Coronary artery (tissue), 2 donors: ENCODE measurements at regions not wholly inside any gene's neighbourhood (a gene's known extent, or its start where the extent isn't known, plus 50 kb on each side); places are given as distances from the start of the nearest gene placed in this dataset.

Source experiments
- DNase-seq: peaks from one replicate; pipeline ENCODE4 v3.0.0-alpha.2; 2017; ENCODE audit warnings: low spot score
- H3K27ac ChIP-seq, 2 donors: fragments of 200-600 bp; sonication (generic); one replicate each; pipeline ENCODE4 v1.5.1; 2016 to 2019
- H3K4me3 ChIP-seq: fragments of 200-600 bp; sonication (generic); 2 replicates; pipeline ENCODE4 v1.5.1; 2016; ENCODE audit warnings: mild to moderate bottlenecking, moderate library complexity
- TF ChIP-seq, protein P1 (sequence below): fragments of 200-600 bp; sonication (generic); IDR thresholded peaks from one replicate; pipeline ENCODE4 v1.5.1; 2019; ENCODE audit warnings: antibody characterized with exemption

- DNase-seq: peak; percentile 17
- TF ChIP-seq, protein P1, sequence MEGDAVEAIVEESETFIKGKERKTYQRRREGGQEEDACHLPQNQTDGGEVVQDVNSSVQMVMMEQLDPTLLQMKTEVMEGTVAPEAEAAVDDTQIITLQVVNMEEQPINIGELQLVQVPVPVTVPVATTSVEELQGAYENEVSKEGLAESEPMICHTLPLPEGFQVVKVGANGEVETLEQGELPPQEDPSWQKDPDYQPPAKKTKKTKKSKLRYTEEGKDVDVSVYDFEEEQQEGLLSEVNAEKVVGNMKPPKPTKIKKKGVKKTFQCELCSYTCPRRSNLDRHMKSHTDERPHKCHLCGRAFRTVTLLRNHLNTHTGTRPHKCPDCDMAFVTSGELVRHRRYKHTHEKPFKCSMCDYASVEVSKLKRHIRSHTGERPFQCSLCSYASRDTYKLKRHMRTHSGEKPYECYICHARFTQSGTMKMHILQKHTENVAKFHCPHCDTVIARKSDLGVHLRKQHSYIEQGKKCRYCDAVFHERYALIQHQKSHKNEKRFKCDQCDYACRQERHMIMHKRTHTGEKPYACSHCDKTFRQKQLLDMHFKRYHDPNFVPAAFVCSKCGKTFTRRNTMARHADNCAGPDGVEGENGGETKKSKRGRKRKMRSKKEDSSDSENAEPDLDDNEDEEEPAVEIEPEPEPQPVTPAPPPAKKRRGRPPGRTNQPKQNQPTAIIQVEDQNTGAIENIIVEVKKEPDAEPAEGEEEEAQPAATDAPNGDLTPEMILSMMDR: no peak
- H3K27ac ChIP-seq: no peak overlapping the region
- H3K4me3 ChIP-seq: no peak overlapping the region
These were observed 637.9 kb upstream of the DPP6 start for GRCh38 chr7:153414288-153414629.

DNA sequence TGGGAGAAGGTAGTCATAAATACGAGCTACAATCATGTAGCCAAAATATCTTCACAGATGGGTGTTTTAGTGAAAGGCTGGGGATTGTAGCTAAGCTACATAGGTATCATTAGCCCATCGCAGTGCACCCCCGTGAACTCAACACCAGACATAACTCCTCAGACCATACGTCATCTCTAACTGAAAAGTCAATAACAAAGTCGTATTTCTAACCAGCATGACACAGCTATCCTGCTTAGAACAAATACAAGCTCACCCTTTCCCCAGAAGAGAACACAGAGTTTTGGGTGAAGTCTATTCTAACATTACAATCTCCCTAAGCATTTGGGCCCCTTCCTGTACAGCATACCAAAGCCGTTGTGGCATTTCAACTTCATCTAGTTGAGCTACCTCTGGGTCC is 636.6 kb upstream of the DPP6 start:
- no peak for DNase-seq
- no peak overlapping the region for H3K27ac ChIP-seq
- no peak overlapping the region for H3K4me3 ChIP-seq

DNA sequence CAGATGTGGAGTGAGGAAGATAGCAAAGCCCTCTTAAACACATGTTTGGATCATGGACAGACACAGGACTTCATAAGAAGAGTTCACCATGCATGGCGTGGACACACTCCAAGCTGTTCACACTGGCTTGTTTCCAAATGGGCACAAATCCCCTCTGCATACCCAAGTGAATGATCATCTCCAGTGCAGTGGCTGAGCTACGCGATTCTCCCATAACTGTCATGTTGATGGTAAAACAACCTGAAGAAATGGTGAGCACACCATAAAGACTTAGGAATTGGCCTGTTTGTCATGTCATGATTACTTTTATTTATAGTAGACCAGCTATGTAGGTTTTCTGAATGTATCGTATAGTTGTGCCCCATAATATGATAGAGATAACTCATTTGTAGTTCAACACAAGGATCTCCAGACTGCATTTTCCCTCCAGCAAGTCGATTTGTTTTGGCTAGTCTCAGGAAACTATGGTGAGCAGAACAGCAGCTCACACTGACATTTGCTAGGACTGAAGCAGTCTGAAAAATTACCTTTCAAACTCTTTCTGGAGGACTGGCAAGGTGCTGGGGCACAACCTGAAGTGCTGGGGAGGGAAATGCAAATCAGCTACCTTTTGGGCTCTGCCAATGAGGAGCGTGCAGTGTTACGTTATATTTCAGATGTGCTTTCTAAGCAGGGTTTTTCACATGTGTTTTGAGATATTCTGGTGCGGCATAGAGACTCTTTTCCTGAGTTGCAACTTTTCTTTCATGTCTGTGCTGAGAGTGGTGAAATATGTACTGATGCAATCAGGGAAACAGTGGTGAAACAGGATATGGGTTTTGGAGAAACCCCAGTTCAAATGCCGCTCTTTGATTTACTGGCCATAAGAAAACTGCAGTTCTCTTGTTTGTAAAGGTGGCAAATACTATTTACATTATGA is 629.6 kb upstream of the DPP6 start:
- Histone ChIP-seq H3K4me3 (no peak overlapping the region), H3K27ac (no peak overlapping the region)
- TF ChIP-seq, protein P1: no peak
- no peak for DNase-seq

More for the DNA sequence above, 636.6 kb upstream of the DPP6 start:
- TF ChIP-seq, protein P1: no peak

DNA sequence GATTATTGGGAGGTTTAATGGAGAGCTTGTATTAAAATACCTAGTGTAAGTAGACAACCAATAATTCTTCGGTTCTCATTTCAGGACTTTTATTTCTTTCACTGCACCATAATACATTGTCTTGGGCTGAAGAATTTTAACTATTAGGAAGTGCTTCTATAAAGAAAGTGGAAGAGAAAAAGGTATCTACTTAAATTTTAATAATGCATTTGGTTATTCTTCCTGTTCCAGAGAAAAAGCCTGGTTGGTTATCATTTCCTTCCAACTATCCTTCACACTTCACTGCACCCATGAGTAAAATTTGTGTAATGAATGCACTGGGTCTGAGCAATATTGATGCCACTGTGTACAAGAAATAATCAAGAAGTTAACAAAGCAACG is 629.0 kb upstream of the DPP6 start:
- DNase-seq: no peak
- TF ChIP-seq, protein P1: no peak

DNA sequence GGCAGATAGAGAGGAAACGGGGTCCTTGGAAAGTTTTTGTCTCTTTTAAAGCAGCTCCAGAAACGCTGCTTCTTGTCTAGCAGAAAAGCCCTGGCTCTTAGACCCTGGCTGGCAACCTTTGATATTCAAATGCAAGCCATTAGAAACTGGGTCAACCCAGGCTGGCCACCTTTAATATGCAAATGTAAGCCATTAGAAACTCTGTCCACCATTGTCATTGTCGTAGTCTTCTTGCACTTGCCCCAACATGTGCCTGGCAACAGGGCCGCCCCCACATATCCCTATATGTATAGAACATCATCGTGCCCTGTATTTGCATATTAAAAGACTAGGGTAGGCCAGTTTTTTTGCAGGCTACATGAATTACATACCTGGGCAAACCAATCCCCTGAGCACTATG is 621.3 kb upstream of the DPP6 start:
- H3K4me3 ChIP-seq: no peak overlapping the region
- DNase-seq: no peak
- TF ChIP-seq, protein P1: no peak
- no peak overlapping the region for H3K27ac ChIP-seq

More for the DNA sequence above, 629.0 kb upstream of the DPP6 start:
- Histone ChIP-seq H3K4me3 (no peak overlapping the region), H3K27ac (no peak overlapping the region)

DNA sequence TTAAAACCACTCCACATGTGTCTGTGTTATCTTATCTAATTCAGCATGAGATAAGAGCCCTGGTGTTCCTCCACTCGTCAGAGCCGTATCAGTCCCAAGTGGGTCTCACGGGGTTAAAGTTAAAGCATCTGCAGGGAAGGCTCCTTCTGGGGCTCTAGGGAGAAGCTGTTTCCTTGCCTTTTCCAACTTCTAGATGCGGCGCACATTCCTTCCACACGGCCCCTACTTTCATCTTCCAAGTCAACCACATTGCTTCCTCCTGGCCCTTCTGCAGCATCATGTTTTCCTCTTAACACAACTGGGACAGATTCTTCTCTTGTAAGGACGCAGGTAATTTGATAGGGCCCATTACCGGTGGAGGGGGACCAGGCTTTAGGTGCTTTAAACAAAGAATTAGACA is 620.1 kb upstream of the DPP6 start:
- Histone ChIP-seq H3K4me3 (no peak overlapping the region), H3K27ac (no peak overlapping the region)
- no peak for DNase-seq
- TF ChIP-seq, protein P1: no peak

DNA sequence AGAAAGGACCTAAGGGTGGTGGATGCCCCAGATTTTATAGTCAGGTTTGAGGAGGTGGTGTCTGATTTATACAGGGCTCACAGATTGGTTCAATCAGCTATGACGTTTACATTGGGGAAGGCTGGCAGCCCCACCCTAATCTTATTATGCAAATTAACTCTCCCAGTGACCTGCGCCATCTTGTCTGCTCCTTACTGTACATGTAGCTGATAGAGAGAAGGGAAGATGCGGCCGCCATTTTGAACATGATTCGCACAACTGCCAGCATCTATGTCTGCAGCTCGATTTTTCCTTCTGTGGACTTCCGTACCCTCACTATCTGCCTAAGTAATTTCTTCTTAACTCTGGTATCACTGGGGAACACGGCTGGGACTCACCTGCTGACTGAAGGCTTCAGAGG is 619.0 kb upstream of the DPP6 start:
- no peak for DNase-seq

More for the DNA sequence above, 619.0 kb upstream of the DPP6 start:
- no peak overlapping the region for H3K4me3 ChIP-seq
- no peak overlapping the region for H3K27ac ChIP-seq
- TF ChIP-seq, protein P1: no peak
